Fibroblast of pulmonary artery (primary cell): ENCODE measurements at regions not wholly inside any gene's neighbourhood (a gene's known extent, or its start where the extent isn't known, plus 50 kb on each side); places are given as distances from the start of the nearest gene placed in this dataset.

Source experiments
- DNase-seq: peaks from one replicate; pipeline ENCODE4 v3.0.0-alpha.2; 2010; ENCODE audit warnings: low read depth
- H3K4me3 ChIP-seq: replicated peaks from 2 replicates; pipeline ENCODE4 v1.5.1; 2011; ENCODE audit warnings: low read depth, mild to moderate bottlenecking, control low read depth, low read length, moderate library complexity
- CTCF ChIP-seq: IDR thresholded peaks from 2 replicates; pipeline ENCODE4 v1.5.1; 2011; ENCODE audit warnings: mild to moderate bottlenecking, control low read depth, low read length, inconsistent platforms; ENCODE audit errors: missing control alignments

GRCh38 chr15:93179700-93180102, 90.7 kb upstream of the RGMA start:
- DNase-seq, result no peak
- no peak for TF ChIP-seq CTCF
- H3K4me3 ChIP-seq, result no peak overlapping the region

- no peak overlapping the region for H3K4me3 ChIP-seq
- no peak for DNase-seq
- no peak for TF ChIP-seq CTCF
Observed at GRCh38 chr15:93179072-93179471, 90.1 kb upstream of the RGMA start.

- DNase-seq, result no peak
- TF ChIP-seq CTCF, result no peak
- H3K4me3 ChIP-seq, result no peak overlapping the region
Observed at GRCh38 chr15:93178371-93178770, 89.4 kb upstream of the RGMA start.

- DNase-seq, result no peak
- H3K4me3 ChIP-seq, result no peak overlapping the region
- no peak for TF ChIP-seq CTCF
Observed at GRCh38 chr15:93176065-93176464, 87.1 kb upstream of the RGMA start.

GRCh38 chr15:93174836-93175235, 85.8 kb upstream of the RGMA start:
- TF ChIP-seq CTCF, result no peak
- DNase-seq, result no peak
- H3K4me3 ChIP-seq, result no peak overlapping the region

GRCh38 chr15:93173369-93173768, 84.4 kb upstream of the RGMA start:
- TF ChIP-seq CTCF, result no peak
- peak; percentile 63 for DNase-seq

GRCh38 chr15:93171476-93171875, 82.5 kb upstream of the RGMA start:
- H3K4me3 ChIP-seq, result no peak overlapping the region
- TF ChIP-seq CTCF, result no peak
- no peak for DNase-seq

More at GRCh38 chr15:93173369-93173768, 84.4 kb upstream of the RGMA start:
- H3K4me3 ChIP-seq, result no peak overlapping the region
